GM18868 (cell line): ENCODE measurements at regions not wholly inside any gene's neighbourhood (a gene's known extent, or its start where the extent isn't known, plus 50 kb on each side); places are given as distances from the start of the nearest gene placed in this dataset.
"Not testable (repeated sequence)": the region's sequence is repeated elsewhere in the genome, so short reads cannot be mapped to it uniquely, and the experiment has no call there.

Experiments used
- ATAC-seq: cut with Tn5 transposase; IDR thresholded peaks from one replicate; pipeline ENCODE4 v1.9.1; 2021; ENCODE audit warnings: mild to moderate bottlenecking, moderate library complexity; ENCODE audit not compliant: unreplicated experiment

- ATAC-seq, result not testable (repeated sequence)
Observed at GRCh38 chr4:49226216-49226866, 240.3 kb downstream of the CWH43 start.

GRCh38 chr4:49227941-49228340 is 241.9 kb downstream of the CWH43 start:
- not testable (repeated sequence) for ATAC-seq

- not testable (repeated sequence) for ATAC-seq
Observed at GRCh38 chr4:49229243-49229642, 243.2 kb downstream of the CWH43 start.

GRCh38 chr4:49229713-49230112 is 243.6 kb downstream of the CWH43 start:
- not testable (repeated sequence) for ATAC-seq

GRCh38 chr4:49233346-49233745 is 247.3 kb downstream of the CWH43 start:
- ATAC-seq, result not testable (repeated sequence)

GRCh38 chr4:49233749-49234148 is 247.7 kb downstream of the CWH43 start:
- not testable (repeated sequence) for ATAC-seq

GRCh38 chr4:49234382-49234781 is 248.3 kb downstream of the CWH43 start:
- not testable (repeated sequence) for ATAC-seq

- ATAC-seq, result not testable (repeated sequence)
Observed at GRCh38 chr4:49235413-49236160, 249.5 kb downstream of the CWH43 start.

- ATAC-seq, result not testable (repeated sequence)
Observed at GRCh38 chr4:49236474-49236873, 250.4 kb downstream of the CWH43 start.

GRCh38 chr4:49241295-49241694 is 255.2 kb downstream of the CWH43 start:
- ATAC-seq, result not testable (repeated sequence)

GRCh38 chr4:49262786-49263185 is 276.7 kb downstream of the CWH43 start:
- not testable (repeated sequence) for ATAC-seq

- not testable (repeated sequence) for ATAC-seq
Observed at GRCh38 chr4:49270435-49270834, 284.4 kb downstream of the CWH43 start.

- ATAC-seq, result not testable (repeated sequence)
Observed at GRCh38 chr4:49270912-49271311, 284.8 kb downstream of the CWH43 start.

- not testable (repeated sequence) for ATAC-seq
Observed at GRCh38 chr4:49285905-49286304, 299.8 kb downstream of the CWH43 start.

- not testable (repeated sequence) for ATAC-seq
Observed at GRCh38 chr4:49286926-49287745, 301.1 kb downstream of the CWH43 start.

GRCh38 chr4:49287893-49288292 is 301.8 kb downstream of the CWH43 start:
- not testable (repeated sequence) for ATAC-seq

- not testable (repeated sequence) for ATAC-seq
Observed at GRCh38 chr4:49288796-49289195, 302.7 kb downstream of the CWH43 start.

- ATAC-seq, result not testable (repeated sequence)
Observed at GRCh38 chr4:49314815-49315214, 328.7 kb downstream of the CWH43 start.

- ATAC-seq, result not testable (repeated sequence)
Observed at GRCh38 chr4:49320725-49321410, 334.8 kb downstream of the CWH43 start.

- ATAC-seq, result not testable (repeated sequence)
Observed at GRCh38 chr4:49321511-49322300, 335.6 kb downstream of the CWH43 start.
